ENCODE measurements at regions not wholly inside any gene's neighbourhood (a gene's known extent, or its start where the extent isn't known, plus 50 kb on each side); places are given as distances from the start of the nearest gene placed in this dataset.

- no peak for DNase-seq
These were observed 203.4 kb upstream of the FOXF1 start for GRCh38 chr16:86306811-86307513.

- DNase-seq, result no peak
These were observed 202.8 kb upstream of the FOXF1 start for GRCh38 chr16:86307514-86307903.

- no peak for DNase-seq
These were observed 201.8 kb upstream of the FOXF1 start for GRCh38 chr16:86308514-86308913.

GRCh38 chr16:86313631-86314030 lies 196.7 kb upstream of the FOXF1 start:
- no peak for DNase-seq

- no peak for DNase-seq
These were observed 195.8 kb upstream of the FOXF1 start for GRCh38 chr16:86314402-86315025.

GRCh38 chr16:86316967-86317812 lies 193.1 kb upstream of the FOXF1 start:
- DNase-seq, result no peak

- no peak for DNase-seq
These were observed 192.3 kb upstream of the FOXF1 start for GRCh38 chr16:86317813-86318650.

GRCh38 chr16:86319585-86320236 lies 190.6 kb upstream of the FOXF1 start:
- DNase-seq, result no peak

GRCh38 chr16:86320237-86320595 lies 190.1 kb upstream of the FOXF1 start:
- no peak for DNase-seq

- no peak for DNase-seq
These were observed 188.8 kb upstream of the FOXF1 start for GRCh38 chr16:86321491-86321890.

GRCh38 chr16:86322283-86322682 lies 188.0 kb upstream of the FOXF1 start:
- no peak for DNase-seq

GRCh38 chr16:86322806-86323205 lies 187.5 kb upstream of the FOXF1 start:
- no peak for DNase-seq

- DNase-seq, result no peak
These were observed 186.0 kb upstream of the FOXF1 start for GRCh38 chr16:86324320-86324719.

- no peak for DNase-seq
These were observed 185.0 kb upstream of the FOXF1 start for GRCh38 chr16:86325360-86325759.

- DNase-seq, result no peak
These were observed 184.4 kb upstream of the FOXF1 start for GRCh38 chr16:86325895-86326294.

GRCh38 chr16:86327321-86327720 lies 183.0 kb upstream of the FOXF1 start:
- DNase-seq, result no peak

- no peak for DNase-seq
These were observed 179.4 kb upstream of the FOXF1 start for GRCh38 chr16:86330906-86331305.

- no peak for DNase-seq
These were observed 176.2 kb upstream of the FOXF1 start for GRCh38 chr16:86334079-86334635.

- DNase-seq, result no peak
These were observed 174.8 kb upstream of the FOXF1 start for GRCh38 chr16:86335266-86336172.

GRCh38 chr16:86337138-86337537 lies 173.2 kb upstream of the FOXF1 start:
- DNase-seq, result no peak

Measured in left hindlimb (tissue), 1 donor.